ENCODE measurements at regions not wholly inside any gene's neighbourhood (a gene's known extent, or its start where the extent isn't known, plus 50 kb on each side); places are given as distances from the start of the nearest gene placed in this dataset.

DNA sequence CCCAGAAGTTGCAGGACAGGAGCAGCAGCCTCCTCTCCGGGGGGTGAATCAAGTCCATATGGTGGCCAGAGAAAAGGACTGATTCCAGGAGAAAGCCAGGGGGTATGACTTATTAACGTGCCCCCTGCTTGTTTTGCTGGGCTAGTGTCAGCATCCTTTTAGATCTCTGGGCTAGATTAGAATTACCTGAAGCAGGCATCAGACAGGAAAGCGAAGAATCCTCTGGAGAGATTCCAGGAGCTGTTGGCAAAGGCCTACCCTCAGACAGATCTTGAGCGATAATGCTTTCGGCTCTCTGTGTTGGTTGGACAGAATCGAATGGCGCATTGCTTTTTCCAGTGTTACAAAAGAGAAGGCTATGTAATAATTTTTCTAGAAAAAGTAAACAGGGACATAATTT is 164.0 kb upstream of the GLI3 start:
- H3K9me3 ChIP-seq (ENCODE audit: control insufficient read depth, low read length): no peaks in the 10 kb centered on the region
- no peak overlapping the region for H3K27ac ChIP-seq (ENCODE audit: low read length)
- no peak for DNase-seq
- H3K4me1 ChIP-seq (ENCODE audit: control insufficient read depth, insufficient read depth, low read length): no peaks in the 10 kb centered on the region
- no peaks in the 10 kb centered on the region for H3K27me3 ChIP-seq (ENCODE audit: control insufficient read depth, insufficient read depth)
- ATAC-seq: no peak
- intact Hi-C loops (cut with DNase I): no loop called here
- H3K4me3 ChIP-seq (ENCODE audit: low read length): no peak overlapping the region
- WGBS: 90% methylated on average over 7 of the region's 7 CpGs

DNA sequence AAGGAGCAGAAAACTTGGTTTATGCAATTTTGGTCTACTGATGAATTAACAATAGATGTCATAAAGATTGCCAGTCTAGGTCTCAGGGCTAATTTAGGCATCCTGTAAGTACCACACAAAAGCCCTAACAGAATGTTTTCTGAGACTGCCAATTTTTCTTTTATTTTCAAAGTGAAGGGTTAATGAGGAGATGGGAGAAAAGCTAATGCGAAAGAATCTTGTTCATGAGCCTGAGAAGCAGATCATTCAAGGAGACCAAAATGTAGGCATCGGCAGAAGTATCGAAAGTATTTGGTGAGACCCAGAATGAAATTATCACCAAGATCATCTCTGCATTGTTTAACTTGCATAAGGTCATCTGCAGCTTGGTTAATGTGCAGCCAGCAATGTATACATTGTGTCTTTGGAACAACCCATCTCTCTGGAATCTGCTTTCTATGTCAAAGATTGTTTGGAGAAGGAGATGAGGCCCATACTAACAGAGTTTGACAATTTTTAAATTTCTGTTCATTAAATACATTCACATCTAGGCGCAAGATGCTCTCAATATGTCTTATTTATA is 163.3 kb upstream of the GLI3 start:
- Histone ChIP-seq H3K4me3 (ENCODE audit: low read length) (no peak overlapping the region), H3K9me3 (ENCODE audit: control insufficient read depth, low read length) (no peaks in the 10 kb centered on the region), H3K4me1 (ENCODE audit: control insufficient read depth, insufficient read depth, low read length) (no peaks in the 10 kb centered on the region), H3K27me3 (ENCODE audit: control insufficient read depth, insufficient read depth) (no peaks in the 10 kb centered on the region), H3K27ac (ENCODE audit: low read length) (no peak overlapping the region)
- 91% methylated on average over 4 of the region's 4 CpGs for WGBS
- DNase-seq: no peak
- ATAC-seq: no peak
- intact Hi-C loops (cut with DNase I): no loop called here

DNA sequence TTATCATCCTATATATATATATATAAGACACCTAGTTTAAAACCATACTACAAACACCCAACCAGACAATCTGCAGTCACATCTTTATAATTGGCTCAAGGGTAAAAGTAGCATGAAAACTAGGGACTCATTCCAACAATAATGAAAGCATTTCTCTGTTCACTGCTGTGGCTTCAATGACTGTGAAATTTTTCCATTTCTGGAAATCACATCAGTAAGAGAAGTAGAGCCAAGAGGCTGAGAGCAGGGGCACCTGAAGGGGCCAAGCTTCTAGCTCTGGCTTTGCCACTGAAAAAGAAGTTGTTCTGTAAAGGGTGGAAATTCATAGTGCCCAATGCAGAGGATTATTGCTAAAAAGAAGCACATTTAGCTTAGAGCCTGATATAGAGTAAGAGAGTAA is 158.6 kb upstream of the GLI3 start:
- H3K9me3 ChIP-seq (ENCODE audit: control insufficient read depth, low read length): no peaks in the 10 kb centered on the region
- no peak for DNase-seq
- no peaks in the 10 kb centered on the region for H3K27me3 ChIP-seq (ENCODE audit: control insufficient read depth, insufficient read depth)
- no peak overlapping the region for H3K27ac ChIP-seq (ENCODE audit: low read length)
- H3K4me1 ChIP-seq (ENCODE audit: control insufficient read depth, insufficient read depth, low read length): no peaks in the 10 kb centered on the region
- intact Hi-C loops (cut with DNase I): no loop called here
- no peak overlapping the region for H3K4me3 ChIP-seq (ENCODE audit: low read length)
- no peak for ATAC-seq

DNA sequence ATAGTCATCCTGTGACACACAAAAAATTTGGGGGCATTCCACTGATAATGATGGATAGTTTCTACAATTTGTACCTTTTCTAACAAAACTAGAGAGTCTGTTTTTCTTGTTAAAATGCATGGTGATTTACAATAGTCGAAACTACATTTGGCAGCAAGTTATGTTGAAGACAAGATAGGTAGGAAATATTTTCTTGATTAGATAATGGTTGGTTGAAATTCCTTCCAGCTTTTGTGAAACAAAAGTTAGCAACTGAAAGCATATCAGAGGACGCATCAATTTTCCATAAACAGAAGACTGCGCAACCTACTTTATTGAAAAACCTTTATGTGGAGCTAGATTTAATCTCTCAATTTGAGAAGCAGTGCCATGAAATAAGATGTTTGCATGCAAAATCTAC is 155.8 kb upstream of the GLI3 start:
- Histone ChIP-seq H3K4me1 (ENCODE audit: control insufficient read depth, insufficient read depth, low read length) (no peaks in the 10 kb centered on the region), H3K27ac (ENCODE audit: low read length) (no peak overlapping the region), H3K9me3 (ENCODE audit: control insufficient read depth, low read length) (no peaks in the 10 kb centered on the region), H3K27me3 (ENCODE audit: control insufficient read depth, insufficient read depth) (no peaks in the 10 kb centered on the region), H3K4me3 (ENCODE audit: low read length) (no peak overlapping the region)
- intact Hi-C loops (cut with DNase I): no loop called here
- ATAC-seq (no peak), DNase-seq (no peak)
- 67% methylated on average over 3 of the region's 3 CpGs for WGBS

DNA sequence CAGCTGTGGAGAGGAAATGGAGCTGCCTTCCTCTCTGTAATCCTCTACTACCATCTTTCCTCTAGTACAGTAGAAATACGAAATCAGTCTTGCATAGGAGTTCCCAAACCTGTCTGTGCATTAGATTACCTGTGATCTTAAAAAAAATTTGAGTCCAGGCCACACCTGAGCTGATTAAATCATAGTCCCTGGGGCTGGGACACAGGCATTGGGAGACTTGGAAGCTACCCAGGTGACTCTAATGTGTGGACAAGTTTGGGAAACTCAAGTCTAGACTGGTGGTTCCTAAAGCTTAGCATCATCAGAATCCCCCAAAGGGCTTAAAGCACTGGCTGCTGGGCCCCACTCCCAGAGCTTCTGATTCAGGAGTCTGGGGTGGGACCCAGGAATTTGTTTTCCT is 152.7 kb upstream of the GLI3 start:
- Histone ChIP-seq H3K4me3 (ENCODE audit: low read length) (no peak overlapping the region), H3K4me1 (ENCODE audit: control insufficient read depth, insufficient read depth, low read length) (no peaks in the 10 kb centered on the region), H3K9me3 (ENCODE audit: control insufficient read depth, low read length) (no peaks in the 10 kb centered on the region), H3K27me3 (ENCODE audit: control insufficient read depth, insufficient read depth) (no peaks in the 10 kb centered on the region), H3K27ac (ENCODE audit: low read length) (no peak overlapping the region)
- intact Hi-C loops (cut with DNase I): no loop called here
- no peak for DNase-seq
- WGBS: 92% methylated on average over 1 of the region's 1 CpG
- ATAC-seq: no peak

DNA sequence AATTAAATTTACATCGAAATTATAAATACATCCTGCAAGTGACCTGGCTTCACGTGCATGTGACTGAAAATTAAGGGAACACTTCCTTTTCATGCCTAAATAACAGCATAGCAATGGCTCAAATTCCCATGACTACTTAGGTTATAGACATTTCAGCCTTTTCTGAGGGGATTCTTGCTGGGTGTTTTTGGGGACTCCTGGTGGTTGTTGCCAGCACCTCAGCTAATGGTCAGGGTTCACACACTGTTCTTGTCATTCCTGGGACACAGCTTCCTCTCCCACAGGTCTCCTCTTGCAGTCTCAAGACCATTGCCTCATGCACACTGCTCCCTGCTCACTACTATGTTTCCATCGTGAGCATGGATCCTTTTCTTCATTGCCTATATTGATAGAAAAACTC is 148.9 kb upstream of the GLI3 start:
- no peak overlapping the region for H3K4me3 ChIP-seq (ENCODE audit: low read length)
- no peaks in the 10 kb centered on the region for H3K27me3 ChIP-seq (ENCODE audit: control insufficient read depth, insufficient read depth)
- 90% methylated on average over 3 of the region's 3 CpGs for WGBS
- H3K27ac ChIP-seq (ENCODE audit: low read length): no peak overlapping the region
- ATAC-seq (no peak), DNase-seq (no peak)
- intact Hi-C loops (cut with DNase I): no loop called here
- no peaks in the 10 kb centered on the region for H3K9me3 ChIP-seq (ENCODE audit: control insufficient read depth, low read length)
- no peaks in the 10 kb centered on the region for H3K4me1 ChIP-seq (ENCODE audit: control insufficient read depth, insufficient read depth, low read length)

DNA sequence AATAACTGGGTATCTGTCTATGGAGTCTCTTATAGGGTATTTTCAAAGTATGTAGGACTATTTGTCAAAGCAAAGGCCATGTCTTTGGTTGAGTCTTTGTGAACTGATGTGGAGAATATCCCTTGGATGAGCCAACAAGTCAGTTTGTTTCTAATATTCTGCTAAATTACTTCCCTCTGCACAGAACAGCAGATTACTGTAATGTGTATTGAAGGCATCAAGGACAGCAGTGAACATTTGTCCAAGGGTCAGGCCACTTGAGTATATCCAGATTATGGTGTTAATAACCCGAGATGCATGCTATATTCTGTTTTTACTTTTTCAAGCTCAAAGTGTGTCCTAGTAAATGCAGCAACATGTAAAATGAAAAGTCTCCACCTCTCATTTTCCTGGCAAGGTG is 144.2 kb upstream of the GLI3 start:
- Histone ChIP-seq H3K27me3 (ENCODE audit: control insufficient read depth, insufficient read depth) (no peaks in the 10 kb centered on the region), H3K4me3 (ENCODE audit: low read length) (no peak overlapping the region), H3K4me1 (ENCODE audit: control insufficient read depth, insufficient read depth, low read length) (no peaks in the 10 kb centered on the region), H3K27ac (ENCODE audit: low read length) (no peak overlapping the region), H3K9me3 (ENCODE audit: control insufficient read depth, low read length) (no peaks in the 10 kb centered on the region)
- DNase-seq: no peak
- intact Hi-C loops (cut with DNase I): no loop called here
- WGBS: 55% methylated on average over 1 of the region's 1 CpG
- ATAC-seq: no peak

DNA sequence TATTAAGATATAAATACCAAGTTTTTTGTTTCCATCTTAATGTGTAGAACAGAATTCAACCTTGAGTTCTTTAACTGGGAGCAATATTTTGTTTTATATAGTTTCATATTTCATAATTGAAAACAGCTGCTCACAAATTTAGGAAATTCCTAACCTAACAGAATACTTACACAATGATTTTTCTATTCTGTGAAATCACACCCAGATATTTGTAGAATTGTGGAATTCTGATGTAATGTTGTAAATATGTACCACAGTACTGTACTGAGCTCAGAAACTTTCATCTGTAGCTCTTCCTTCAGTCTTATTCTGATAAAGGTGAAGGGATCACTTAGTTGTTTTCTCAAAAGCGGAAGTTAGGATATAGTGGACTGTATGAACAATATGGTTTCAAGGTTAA is 143.4 kb upstream of the GLI3 start:
- Histone ChIP-seq H3K27ac (ENCODE audit: low read length) (no peak overlapping the region), H3K9me3 (ENCODE audit: control insufficient read depth, low read length) (no peaks in the 10 kb centered on the region), H3K27me3 (ENCODE audit: control insufficient read depth, insufficient read depth) (no peaks in the 10 kb centered on the region), H3K4me3 (ENCODE audit: low read length) (no peak overlapping the region), H3K4me1 (ENCODE audit: control insufficient read depth, insufficient read depth, low read length) (no peaks in the 10 kb centered on the region)
- DNase-seq: no peak
- intact Hi-C loops (cut with DNase I): no loop called here
- no peak for ATAC-seq
- WGBS: 62% methylated on average over 1 of the region's 1 CpG

DNA sequence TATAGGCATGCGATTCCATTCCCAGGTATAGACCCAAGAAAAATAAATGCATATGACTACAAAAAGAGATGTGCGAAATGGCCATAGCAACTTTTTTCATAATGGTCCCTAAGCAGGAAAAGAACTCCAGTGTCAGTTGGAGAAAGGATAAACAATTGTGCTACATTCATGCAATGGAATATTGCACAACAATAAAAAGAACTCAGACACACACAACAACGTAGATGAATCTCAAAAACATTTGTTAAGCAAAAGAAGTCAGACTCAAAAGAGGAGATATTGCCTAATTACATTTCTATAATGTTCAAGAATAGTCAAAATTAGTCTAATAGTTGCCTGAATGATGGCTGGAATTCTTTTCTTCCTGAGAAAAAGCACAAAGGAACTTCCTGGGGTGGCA is 141.1 kb upstream of the GLI3 start:
- intact Hi-C loops (cut with DNase I): no loop called here
- DNase-seq: no peak
- 87% methylated on average over 3 of the region's 3 CpGs for WGBS

DNA sequence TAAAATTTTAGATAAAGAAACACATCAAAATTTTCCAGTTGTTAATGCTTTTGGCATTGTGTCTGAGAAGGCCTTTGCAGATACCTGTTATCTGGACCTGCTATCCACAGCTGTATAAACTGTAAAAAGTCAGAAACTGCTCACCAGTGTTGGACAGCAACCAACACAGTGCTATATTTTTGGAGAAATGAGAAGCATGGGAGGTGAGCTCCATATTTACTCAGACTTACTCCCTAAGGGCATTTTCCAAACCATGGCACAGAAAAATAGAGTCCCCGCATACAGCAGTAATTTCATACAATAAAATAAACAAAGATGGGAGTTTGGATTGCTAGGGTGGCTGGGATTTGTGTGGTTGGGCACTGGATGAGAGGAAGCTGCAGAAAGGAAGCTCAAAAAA is 136.3 kb upstream of the GLI3 start:
- no peaks in the 10 kb centered on the region for H3K27me3 ChIP-seq (ENCODE audit: control insufficient read depth, insufficient read depth)
- WGBS: 82% methylated on average over 1 of the region's 1 CpG
- no peak overlapping the region for H3K4me3 ChIP-seq (ENCODE audit: low read length)
- H3K9me3 ChIP-seq (ENCODE audit: control insufficient read depth, low read length): no peaks in the 10 kb centered on the region
- ATAC-seq (no peak), DNase-seq (no peak)
- H3K27ac ChIP-seq (ENCODE audit: low read length): no peak overlapping the region
- intact Hi-C loops (cut with DNase I): no loop called here
- H3K4me1 ChIP-seq (ENCODE audit: control insufficient read depth, insufficient read depth, low read length): no peaks in the 10 kb centered on the region

More for the DNA sequence above, 141.1 kb upstream of the GLI3 start:
- Histone ChIP-seq H3K27ac (ENCODE audit: low read length) (no peak overlapping the region), H3K27me3 (ENCODE audit: control insufficient read depth, insufficient read depth) (no peaks in the 10 kb centered on the region), H3K9me3 (ENCODE audit: control insufficient read depth, low read length) (no peaks in the 10 kb centered on the region), H3K4me1 (ENCODE audit: control insufficient read depth, insufficient read depth, low read length) (no peaks in the 10 kb centered on the region), H3K4me3 (ENCODE audit: low read length) (no peak overlapping the region)
- ATAC-seq: no peak

DNA sequence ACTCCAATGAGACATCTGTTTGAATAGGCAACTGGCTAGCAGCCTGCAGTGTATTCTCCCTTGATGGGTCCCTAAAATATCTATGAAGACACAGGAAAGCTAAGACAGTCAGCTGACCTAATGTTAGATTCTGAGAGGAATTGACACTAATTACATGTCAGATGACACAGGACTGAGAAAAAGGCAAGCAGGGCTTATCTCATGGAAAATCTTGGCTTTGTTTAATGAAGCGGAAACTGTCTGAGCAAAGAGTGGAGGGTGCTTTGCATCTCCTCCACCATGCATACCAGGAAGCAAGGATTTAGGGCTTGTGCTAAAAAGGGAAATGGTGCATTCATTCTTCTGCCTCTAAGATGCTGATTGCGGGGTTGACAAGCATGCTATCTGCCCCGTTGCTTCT is 135.5 kb upstream of the GLI3 start:
- ATAC-seq: no peak
- no peaks in the 10 kb centered on the region for H3K4me1 ChIP-seq (ENCODE audit: control insufficient read depth, insufficient read depth, low read length)
- H3K27me3 ChIP-seq (ENCODE audit: control insufficient read depth, insufficient read depth): no peaks in the 10 kb centered on the region
- intact Hi-C loops (cut with DNase I): no loop called here
- no peak overlapping the region for H3K27ac ChIP-seq (ENCODE audit: low read length)
- no peak overlapping the region for H3K4me3 ChIP-seq (ENCODE audit: low read length)
- DNase-seq: no peak
- H3K9me3 ChIP-seq (ENCODE audit: control insufficient read depth, low read length): no peaks in the 10 kb centered on the region
- 61% methylated on average over 3 of the region's 3 CpGs for WGBS

DNA sequence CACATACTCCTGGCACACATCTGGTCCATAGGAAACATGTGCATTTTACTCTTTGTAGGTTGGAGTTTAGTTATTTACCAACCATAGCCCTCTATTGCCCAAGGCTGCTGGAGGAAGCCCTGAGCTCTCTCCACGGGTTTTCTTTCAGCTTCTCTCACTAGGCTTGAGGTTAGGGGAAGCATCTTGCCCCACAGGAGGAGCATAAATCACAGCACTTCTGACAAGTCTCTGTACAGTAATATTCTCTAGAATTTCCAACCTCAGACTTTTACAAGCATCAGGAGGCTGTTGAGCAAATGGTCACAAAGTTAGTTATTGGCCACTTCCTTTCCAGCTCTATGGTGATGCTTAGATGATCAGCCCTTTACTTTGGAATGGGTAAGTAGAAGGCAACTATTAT is 122.9 kb upstream of the GLI3 start:
- no peaks in the 10 kb centered on the region for H3K4me1 ChIP-seq (ENCODE audit: control insufficient read depth, insufficient read depth, low read length)
- intact Hi-C loops (cut with DNase I): no loop called here
- H3K9me3 ChIP-seq (ENCODE audit: control insufficient read depth, low read length): no peaks in the 10 kb centered on the region
- DNase-seq (no peak), ATAC-seq (no peak)
- H3K27ac ChIP-seq (ENCODE audit: low read length): no peak overlapping the region
- no peak overlapping the region for H3K4me3 ChIP-seq (ENCODE audit: low read length)
- WGBS: 48% methylated on average over 1 of the region's 1 CpG
- no peaks in the 10 kb centered on the region for H3K27me3 ChIP-seq (ENCODE audit: control insufficient read depth, insufficient read depth)
